ENCODE measurements at regions not wholly inside any gene's neighbourhood (a gene's known extent, or its start where the extent isn't known, plus 50 kb on each side); places are given as distances from the start of the nearest gene placed in this dataset.

DNA sequence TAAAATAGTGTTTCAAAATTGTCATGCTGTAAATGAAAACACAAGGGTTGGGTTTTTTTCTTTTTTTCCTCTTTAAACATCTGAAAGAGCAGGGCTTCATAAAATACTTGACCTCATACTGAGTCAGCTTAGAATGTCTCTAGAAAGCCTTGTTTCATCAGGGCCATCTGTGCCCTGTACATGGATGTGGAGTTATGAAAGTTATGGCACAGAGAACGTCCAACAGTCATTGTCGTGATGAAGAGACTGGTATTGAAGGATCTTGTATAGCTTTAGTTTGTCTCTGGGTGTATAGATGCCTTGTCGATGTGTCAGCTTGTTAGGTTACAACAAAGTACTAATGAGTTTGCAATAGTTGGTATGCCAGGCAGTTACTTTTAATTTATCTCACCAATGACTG is 127.3 kb downstream of the FAM204A start:
- no peak overlapping the region for H3K4me2 ChIP-seq (ENCODE audit: insufficient read depth, low read length)
- no peaks in the 10 kb centered on the region for H3K27me3 ChIP-seq (ENCODE audit: insufficient read depth, low read length)
- H3K4me3 ChIP-seq (ENCODE audit: insufficient read depth, low read length), result no peak overlapping the region
- H2AFZ ChIP-seq (ENCODE audit: low read length), result no peak overlapping the region
- TF ChIP-seq, protein P1, sequence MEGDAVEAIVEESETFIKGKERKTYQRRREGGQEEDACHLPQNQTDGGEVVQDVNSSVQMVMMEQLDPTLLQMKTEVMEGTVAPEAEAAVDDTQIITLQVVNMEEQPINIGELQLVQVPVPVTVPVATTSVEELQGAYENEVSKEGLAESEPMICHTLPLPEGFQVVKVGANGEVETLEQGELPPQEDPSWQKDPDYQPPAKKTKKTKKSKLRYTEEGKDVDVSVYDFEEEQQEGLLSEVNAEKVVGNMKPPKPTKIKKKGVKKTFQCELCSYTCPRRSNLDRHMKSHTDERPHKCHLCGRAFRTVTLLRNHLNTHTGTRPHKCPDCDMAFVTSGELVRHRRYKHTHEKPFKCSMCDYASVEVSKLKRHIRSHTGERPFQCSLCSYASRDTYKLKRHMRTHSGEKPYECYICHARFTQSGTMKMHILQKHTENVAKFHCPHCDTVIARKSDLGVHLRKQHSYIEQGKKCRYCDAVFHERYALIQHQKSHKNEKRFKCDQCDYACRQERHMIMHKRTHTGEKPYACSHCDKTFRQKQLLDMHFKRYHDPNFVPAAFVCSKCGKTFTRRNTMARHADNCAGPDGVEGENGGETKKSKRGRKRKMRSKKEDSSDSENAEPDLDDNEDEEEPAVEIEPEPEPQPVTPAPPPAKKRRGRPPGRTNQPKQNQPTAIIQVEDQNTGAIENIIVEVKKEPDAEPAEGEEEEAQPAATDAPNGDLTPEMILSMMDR (IDR thresholded peaks at IDR 0.05; ENCODE audit: extremely low read depth, low read depth, low read length), result no peak
- no peaks in the 10 kb centered on the region for H3K79me2 ChIP-seq (ENCODE audit: insufficient read depth, low read length)
- peak; percentile 25 for DNase-seq (ENCODE audit: insufficient read length, low spot score, missing footprints)
- H4K20me1 ChIP-seq (ENCODE audit: insufficient read depth, low read length), result no peaks in the 10 kb centered on the region
- H3K9me3 ChIP-seq (ENCODE audit: low read depth, low read length), result no peaks in the 10 kb centered on the region
- H3K36me3 ChIP-seq (ENCODE audit: insufficient read depth, low read length), result no peaks in the 10 kb centered on the region
- H3K4me1 ChIP-seq (ENCODE audit: insufficient read depth, low read length), result no peaks in the 10 kb centered on the region
- no peak overlapping the region for H3K27ac ChIP-seq (ENCODE audit: low read depth, low read length)

- TF ChIP-seq, protein P1 (IDR thresholded peaks at IDR 0.05; ENCODE audit: extremely low read depth, low read depth, low read length), result no peak
These were observed 128.7 kb downstream of the FAM204A start for GRCh38 chr10:118213436-118213835.

GRCh38 chr10:118210276-118210675 is 131.8 kb downstream of the FAM204A start:
- Histone ChIP-seq H3K27ac (ENCODE audit: low read depth, low read length) (no peak overlapping the region), H3K27me3 (ENCODE audit: insufficient read depth, low read length) (no peaks in the 10 kb centered on the region), H3K36me3 (ENCODE audit: insufficient read depth, low read length) (no peaks in the 10 kb centered on the region), H3K9me3 (ENCODE audit: low read depth, low read length) (no peaks in the 10 kb centered on the region), H3K4me2 (ENCODE audit: insufficient read depth, low read length) (no peak overlapping the region), H3K4me1 (ENCODE audit: insufficient read depth, low read length) (no peaks in the 10 kb centered on the region), H4K20me1 (ENCODE audit: insufficient read depth, low read length) (no peaks in the 10 kb centered on the region), H3K4me3 (ENCODE audit: insufficient read depth, low read length) (no peak overlapping the region), H2AFZ (ENCODE audit: low read length) (no peak overlapping the region), H3K79me2 (ENCODE audit: insufficient read depth, low read length) (no peaks in the 10 kb centered on the region)
- DNase-seq (ENCODE audit: insufficient read length, low spot score, missing footprints), result no peak
- TF ChIP-seq, protein P1 (IDR thresholded peaks at IDR 0.05; ENCODE audit: extremely low read depth, low read depth, low read length), result no peak

More at GRCh38 chr10:118213436-118213835, 128.7 kb downstream of the FAM204A start:
- H2AFZ ChIP-seq (ENCODE audit: low read length), result no peak overlapping the region
- H3K4me1 ChIP-seq (ENCODE audit: insufficient read depth, low read length), result no peaks in the 10 kb centered on the region
- DNase-seq (ENCODE audit: insufficient read length, low spot score, missing footprints), result no peak
- no peak overlapping the region for H3K27ac ChIP-seq (ENCODE audit: low read depth, low read length)
- no peaks in the 10 kb centered on the region for H3K36me3 ChIP-seq (ENCODE audit: insufficient read depth, low read length)
- no peak overlapping the region for H3K4me3 ChIP-seq (ENCODE audit: insufficient read depth, low read length)
- H3K4me2 ChIP-seq (ENCODE audit: insufficient read depth, low read length), result no peak overlapping the region
- no peaks in the 10 kb centered on the region for H3K27me3 ChIP-seq (ENCODE audit: insufficient read depth, low read length)
- H4K20me1 ChIP-seq (ENCODE audit: insufficient read depth, low read length), result no peaks in the 10 kb centered on the region
- no peaks in the 10 kb centered on the region for H3K79me2 ChIP-seq (ENCODE audit: insufficient read depth, low read length)
- no peaks in the 10 kb centered on the region for H3K9me3 ChIP-seq (ENCODE audit: low read depth, low read length)

- TF ChIP-seq, protein P1 (IDR thresholded peaks at IDR 0.05; ENCODE audit: extremely low read depth, low read depth, low read length), result no peak
- Histone ChIP-seq H2AFZ (ENCODE audit: low read length) (no peak overlapping the region), H3K27me3 (ENCODE audit: insufficient read depth, low read length) (no peaks in the 10 kb centered on the region), H3K79me2 (ENCODE audit: insufficient read depth, low read length) (no peaks in the 10 kb centered on the region), H3K4me3 (ENCODE audit: insufficient read depth, low read length) (no peak overlapping the region), H3K27ac (ENCODE audit: low read depth, low read length) (no peak overlapping the region), H4K20me1 (ENCODE audit: insufficient read depth, low read length) (no peaks in the 10 kb centered on the region), H3K9me3 (ENCODE audit: low read depth, low read length) (no peaks in the 10 kb centered on the region), H3K4me1 (ENCODE audit: insufficient read depth, low read length) (no peaks in the 10 kb centered on the region), H3K4me2 (ENCODE audit: insufficient read depth, low read length) (no peak overlapping the region), H3K36me3 (ENCODE audit: insufficient read depth, low read length) (no peaks in the 10 kb centered on the region)
- no peak for DNase-seq (ENCODE audit: insufficient read length, low spot score, missing footprints)
These were observed 132.9 kb downstream of the FAM204A start for GRCh38 chr10:118209215-118209614.

All from osteoblast (primary cell).